GM19455 (cell line): ENCODE measurements at regions not wholly inside any gene's neighbourhood (a gene's known extent, or its start where the extent isn't known, plus 50 kb on each side); places are given as distances from the start of the nearest gene placed in this dataset.
"Not testable (repeated sequence)": the region's sequence is repeated elsewhere in the genome, so short reads cannot be mapped to it uniquely, and the experiment has no call there.

Experiments used
- ATAC-seq: cut with Tn5 transposase; IDR thresholded peaks from one replicate; pipeline ENCODE4 v1.9.1; 2021; ENCODE audit not compliant: unreplicated experiment

DNA sequence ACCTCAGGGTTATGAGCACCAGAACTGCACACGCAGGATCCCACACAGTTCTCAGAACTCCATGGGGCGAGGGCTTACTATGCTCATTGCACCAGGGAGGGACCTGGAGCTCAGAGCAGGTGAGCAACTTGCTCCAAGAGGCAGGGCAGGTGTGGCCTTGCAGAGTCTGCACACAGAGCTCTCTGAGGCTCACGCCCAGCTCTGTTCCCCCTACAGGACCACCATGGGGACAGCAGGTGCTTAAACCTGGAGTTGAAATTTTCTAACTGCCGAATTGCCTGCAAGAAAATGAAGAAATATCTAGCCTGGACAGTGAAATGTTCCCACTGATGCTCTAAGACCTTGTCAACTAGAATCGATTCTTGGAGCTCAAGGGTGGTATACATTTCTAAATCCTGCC is 49.9 kb upstream of the MSMB start:
- ATAC-seq, result not testable (repeated sequence)

DNA sequence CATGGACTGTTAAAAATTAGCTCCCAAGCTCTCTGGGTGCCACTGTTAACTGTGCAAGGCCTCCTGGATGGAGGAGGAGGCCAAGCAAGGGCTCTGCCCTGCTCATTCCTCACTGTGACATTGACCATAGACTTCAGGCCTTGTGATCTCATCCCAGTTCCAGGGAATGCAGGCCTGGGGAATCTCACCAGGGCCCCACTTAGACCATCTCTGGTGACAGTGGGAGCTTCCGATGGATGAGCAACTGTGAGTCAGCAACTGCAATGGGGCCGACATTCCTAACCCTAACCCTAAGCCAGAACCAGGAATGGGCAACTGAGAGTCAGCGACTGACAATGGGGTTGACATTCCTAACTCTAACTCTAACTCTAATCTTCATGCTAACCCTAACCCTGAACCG is 50.4 kb upstream of the MSMB start:
- no peak for ATAC-seq

DNA sequence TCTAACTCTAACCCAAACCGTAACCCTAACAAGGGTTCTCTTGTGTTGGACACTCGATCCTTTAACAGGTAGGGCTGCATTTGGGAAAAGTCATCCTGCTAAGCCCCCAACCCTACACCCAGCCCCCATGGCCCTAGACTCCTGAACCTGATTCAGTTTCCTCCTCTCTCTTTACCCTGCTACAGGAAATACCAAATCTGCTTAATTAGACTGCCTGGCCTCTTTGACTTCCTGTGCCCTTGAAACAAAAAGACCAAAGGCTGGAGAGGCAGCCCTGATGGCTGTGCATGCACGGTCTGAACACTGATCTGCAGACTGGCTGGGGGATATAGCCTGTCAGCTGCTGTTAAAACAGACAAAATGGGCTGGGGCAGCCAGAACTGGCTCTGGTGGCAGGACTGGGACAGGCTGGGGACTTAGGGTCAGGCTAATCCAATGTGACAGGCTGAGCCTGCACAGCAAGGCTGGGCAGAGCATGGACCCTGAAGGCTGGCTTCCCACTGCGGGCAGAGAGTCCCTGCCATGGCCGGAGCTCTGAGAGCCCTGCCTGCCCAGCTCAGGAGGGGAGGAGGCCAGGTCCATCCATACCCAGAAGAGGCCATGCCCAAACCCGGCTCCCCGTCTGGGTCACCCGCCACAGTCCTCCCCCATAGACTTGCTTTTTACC is 51.0 kb upstream of the MSMB start:
- ATAC-seq, result no peak

DNA sequence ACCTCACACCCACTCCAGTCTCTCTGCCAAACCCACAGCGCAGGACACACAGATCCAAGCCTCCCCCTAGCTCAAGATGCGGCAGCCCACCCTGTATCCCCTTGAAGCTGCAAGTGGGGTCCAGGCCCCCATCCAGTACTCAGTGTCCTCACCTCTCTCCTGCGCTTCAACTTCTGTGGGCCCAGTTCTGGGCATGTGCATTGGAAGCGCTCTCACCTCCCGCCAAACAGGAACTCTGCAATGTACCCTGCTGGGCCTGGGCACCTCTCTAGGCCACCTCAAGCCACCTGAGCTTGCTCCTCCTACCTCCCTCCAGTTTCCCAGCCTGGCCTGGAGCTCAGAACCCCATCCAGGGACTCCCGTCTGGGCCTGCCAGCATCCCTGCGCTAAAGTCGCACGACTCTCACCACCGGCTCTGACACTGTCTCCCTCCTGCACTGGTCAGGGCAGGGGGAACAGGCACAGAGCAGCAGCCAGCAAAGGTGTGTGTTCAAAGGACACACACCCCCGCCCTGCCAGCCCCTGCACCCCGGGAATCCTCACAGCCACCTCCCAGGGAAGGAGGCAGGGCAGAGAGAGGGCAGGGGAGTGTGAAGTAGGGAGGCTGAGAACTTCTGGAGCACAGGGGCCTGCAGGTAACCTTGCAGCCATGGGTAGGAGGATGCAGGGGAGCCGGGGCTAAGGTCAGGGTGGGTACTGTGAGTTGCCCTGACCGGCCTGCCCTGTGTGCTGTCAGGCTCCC is 51.7 kb upstream of the MSMB start:
- no peak for ATAC-seq

DNA sequence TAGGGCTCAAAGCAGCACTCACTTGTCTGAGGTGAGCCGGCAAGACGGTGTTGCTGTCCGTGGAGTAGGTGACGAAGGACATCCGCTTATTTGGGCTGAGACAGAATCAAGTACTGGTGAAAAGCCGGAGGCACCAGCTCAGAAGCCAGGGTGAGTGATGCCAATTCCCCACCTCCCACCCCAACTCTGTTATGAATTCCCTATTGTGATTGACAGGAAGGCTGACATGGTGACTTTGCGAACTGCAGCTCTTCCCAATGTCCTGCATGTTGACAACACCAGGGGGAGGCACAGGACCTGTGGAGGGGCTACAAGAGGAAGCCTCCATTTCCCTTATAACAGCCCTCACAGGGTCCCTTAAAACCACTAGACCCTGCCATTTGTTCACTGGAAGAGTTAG is 52.3 kb upstream of the MSMB start:
- ATAC-seq, result no peak

DNA sequence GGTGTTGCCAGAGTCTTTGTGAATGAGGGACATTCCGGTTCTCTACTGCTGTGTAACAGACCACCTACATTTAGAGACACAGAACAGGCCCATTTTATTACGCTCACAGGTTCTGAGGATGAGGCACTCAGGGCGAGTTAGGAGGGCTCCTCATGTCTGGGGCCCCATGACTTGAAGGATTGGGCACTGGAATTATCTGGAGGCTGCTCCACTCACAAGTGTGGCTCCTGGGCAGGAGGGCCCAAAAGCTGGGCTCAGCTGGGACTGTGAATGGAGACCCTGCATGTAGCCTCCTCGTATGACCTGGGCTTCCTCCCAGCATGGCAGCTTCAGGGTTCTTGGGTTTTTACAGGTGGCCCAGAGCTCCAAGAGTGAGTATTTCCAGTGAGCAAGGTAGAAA is 52.9 kb upstream of the MSMB start:
- ATAC-seq, result not testable (repeated sequence)

DNA sequence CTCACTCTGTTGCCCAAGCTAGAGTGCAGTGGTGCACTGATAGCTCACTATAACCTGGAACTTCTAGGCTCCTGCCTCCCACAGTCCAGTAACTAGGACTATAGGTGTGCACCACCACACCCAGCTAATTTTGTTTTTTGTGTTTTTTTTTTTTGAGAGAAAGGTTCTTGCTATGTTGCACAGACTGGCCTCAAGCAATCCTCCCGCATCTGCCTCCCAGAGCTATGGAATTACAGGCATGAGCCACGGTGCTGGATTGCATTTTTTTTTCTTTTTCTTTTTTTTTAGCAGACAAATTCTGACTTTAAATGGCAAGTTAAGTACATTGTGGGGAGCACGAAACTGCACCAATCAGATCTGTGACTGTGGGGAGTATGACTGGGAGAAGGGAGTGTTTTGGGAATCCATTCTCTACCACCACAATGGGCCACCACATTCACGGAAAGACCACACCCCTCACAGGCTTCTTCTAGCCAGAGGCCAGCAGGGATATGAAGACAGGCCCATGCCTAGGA is 58.1 kb upstream of the MSMB start:
- ATAC-seq, result no peak

DNA sequence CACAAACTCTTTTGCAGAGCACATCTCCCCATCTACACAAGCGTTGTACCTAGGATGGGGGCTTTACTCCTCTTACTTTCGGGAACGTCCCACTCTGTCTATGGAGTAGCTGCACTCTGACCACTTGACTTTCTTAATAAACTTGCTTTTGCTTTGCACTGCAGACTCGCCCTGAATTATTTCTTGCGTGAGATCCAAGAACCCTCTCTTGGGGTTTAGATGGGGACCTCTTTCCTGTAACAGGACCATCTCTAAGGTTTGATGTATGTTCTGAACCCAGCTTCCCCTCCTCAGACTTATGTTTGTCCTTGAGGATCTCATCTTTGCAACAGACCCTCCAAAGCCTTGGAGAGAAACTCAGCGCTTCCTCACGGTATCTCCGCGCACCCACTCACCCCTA is 59.3 kb upstream of the MSMB start:
- ATAC-seq, result not testable (repeated sequence)

DNA sequence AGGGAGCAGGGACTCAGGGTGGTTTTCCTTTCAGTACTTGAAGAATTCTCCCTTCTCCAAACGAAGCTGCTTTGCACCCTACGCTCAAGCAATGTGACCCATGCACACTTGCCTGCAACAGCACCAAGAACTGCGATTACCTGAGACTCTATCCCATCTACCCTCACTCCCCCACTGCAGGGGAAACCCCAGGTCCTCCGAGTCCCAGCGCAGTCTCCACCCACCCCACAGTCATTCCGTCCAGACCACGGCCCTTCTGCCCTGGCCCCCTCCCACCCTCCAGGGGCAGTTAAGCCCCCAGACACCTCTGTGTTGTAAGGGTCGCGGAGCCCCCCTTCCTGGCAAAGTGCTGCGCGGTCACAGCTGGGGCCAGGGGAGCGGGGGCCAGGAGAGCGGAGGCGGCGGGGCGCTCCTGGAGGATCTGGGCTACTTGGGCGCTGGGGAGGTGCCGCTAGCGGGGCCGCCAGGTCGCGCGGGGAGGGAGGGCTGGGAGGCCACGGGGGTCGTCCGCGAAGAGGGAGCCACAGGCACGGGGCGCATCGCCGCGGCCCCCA is 59.9 kb upstream of the MSMB start:
- ATAC-seq, result peak; percentile 24

DNA sequence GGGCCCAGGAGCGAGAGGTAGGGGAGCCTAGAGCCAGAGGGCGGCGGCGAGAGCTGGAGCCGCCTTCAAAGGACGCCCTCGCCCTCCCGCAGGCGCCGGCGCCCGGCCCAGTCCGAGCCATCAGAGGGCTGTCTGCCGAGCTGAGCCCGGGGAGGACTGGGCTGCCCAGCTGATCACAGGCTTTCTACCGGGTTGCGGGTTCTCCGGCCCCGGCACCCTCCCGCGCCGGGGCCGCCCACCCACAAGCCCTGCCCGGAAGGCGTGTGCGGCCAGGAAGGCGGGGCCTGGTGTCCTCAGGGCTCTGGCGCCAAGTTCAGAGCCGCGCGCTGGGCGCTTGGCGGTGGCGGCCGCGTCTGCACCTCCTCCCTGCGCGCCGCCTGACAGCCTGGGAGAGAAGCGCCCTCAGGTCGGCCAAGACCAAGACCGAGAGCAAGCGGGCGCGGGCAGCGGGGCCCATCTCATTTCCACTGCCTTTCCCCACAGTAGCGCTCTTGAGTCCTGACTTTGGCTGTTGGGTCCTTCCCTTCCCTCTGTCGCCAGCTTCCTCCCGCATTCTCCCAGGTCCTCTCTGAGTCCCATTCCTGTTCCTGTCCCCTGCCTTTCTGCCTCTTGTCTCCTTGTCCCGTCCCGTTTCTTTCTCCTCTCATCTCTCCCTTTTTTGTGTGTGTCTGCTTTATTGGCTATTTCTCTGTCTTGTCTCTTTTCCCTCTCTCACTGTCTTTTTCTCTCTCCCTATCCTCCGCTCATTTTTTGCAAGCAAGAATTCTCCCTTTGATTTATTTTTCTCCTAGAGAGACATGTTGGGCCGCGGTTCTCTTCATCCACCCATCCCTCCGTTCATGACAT is 60.6 kb upstream of the MSMB start:
- peak; percentile 91 for ATAC-seq

DNA sequence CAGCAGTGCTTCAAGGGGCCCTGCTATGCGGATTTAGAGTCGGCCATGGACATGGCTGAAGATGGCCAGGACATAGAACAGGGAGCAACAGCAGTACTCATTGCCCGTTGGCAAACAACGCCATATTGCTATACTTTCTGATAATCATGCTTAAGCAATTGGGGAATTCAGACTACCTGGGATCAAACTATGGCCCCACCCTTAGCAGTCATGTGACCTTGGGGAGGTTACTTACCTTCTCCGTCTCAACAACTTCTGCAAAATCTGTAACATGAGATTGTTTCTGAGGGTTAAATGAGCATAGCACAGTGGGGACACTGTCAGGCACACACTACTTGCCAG is 62.1 kb upstream of the MSMB start:
- not testable (repeated sequence) for ATAC-seq

DNA sequence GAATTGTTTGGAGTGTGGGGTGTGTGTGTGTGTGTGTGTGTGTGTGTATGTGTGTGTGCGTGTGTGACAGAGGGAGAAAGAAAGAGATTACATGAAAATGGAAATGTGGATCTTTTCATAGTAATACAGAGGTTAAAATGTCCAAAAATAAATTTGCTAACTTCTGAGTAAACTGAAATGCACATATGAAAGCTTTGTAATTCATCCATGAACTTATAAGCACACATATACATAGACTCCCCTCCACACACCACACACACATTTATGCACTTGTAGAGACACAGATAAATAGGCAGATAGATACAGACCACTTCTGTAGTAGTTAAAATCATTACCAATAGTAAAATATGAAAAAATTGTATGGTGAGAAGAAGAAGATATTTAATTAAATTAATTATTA is 108.2 kb upstream of the MSMB start:
- ATAC-seq, result not testable (repeated sequence)

DNA sequence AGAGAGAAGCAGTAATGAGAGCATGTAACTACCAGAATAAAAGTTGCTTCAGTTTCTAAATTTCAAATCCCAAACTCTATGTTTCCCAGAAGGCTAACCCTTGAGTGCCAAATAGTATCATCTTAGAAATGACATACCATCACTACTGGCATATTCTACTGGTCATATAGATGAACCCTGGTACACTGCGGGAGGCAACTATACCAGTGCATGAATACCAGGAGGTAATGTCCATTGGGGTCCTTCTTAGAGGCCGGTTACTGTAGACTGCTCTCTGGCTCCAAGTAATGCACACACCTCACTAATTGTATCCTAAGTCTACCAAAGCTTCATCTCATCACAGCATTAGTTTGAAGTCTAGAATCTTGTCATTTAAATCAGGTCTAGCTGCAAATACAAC is 108.6 kb upstream of the MSMB start:
- not testable (repeated sequence) for ATAC-seq

DNA sequence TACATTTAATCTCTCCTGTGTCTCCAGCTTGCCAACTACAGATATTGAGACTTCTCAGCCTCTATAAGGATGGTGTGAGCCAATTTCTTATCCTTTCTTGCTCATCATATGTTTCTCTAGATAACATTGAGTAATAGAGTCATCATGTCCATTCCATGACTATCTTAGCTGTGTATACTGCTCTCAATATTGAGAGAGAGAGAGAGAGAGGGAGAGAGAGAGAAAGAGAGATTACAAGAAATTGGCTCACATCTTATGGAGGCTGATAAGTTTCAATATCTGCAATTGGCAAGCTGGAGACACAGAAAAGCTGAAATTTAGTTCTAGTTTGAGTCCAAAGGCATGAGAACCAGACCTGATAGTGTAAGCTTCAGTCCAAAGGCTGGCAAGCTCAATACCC is 110.8 kb upstream of the MSMB start:
- not testable (repeated sequence) for ATAC-seq

DNA sequence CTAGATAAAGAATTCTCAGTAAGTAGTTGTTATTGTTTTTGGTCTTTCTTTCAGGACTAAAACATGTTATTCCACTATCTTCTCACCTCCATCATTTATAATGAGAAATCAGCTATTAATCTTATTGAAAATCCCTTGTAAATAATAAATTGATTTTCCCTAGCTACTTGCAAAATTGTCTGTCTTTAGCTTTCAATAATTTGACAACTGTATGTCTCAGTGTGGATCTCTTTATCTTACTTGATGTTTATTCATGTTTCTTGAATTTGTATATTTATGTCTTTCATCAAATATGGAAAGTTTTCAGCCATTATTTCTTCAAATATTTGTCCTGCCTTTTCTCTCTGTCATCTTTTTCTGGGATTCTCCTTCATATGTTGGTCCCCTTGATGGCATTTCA is 117.1 kb upstream of the ANTXRL start:
- ATAC-seq, result no peak

DNA sequence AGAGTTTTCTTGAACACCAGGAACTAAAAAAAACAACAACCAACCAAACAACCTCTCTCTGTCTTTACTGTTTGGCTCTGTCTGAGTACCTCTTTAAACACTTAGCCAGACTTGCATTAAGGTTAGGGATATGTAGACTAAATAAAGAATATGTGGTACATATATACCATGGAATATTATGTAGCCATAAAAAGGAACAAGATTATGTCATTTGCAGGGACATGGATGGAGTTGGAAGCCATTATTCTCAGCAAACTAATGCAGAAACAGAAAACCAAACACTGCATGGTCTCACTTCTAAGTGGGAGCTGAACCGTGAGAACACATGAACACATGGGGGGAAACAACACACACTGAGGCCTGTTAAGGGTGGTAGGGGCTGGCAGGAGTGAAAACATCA is 116.0 kb upstream of the ANTXRL start:
- ATAC-seq, result no peak

DNA sequence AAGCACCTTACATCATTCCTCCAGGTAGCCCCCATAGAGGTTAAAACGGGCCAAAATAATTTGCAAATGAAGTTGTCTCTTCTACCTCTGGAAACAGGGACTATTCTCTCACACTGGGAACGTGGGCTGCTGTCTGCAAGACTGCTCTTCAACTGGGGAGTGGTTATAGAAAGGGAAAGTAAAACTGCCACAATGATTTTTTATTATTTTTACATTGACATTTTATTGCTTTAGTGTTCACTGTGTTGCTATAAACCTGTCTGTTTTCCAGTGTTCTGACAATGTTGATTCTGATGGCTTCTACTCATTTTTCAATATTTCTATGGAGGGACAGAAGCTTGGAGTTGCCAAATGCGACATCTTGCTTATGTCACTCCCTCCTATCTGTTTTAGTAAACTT is 115.1 kb upstream of the ANTXRL start:
- ATAC-seq, result no peak

DNA sequence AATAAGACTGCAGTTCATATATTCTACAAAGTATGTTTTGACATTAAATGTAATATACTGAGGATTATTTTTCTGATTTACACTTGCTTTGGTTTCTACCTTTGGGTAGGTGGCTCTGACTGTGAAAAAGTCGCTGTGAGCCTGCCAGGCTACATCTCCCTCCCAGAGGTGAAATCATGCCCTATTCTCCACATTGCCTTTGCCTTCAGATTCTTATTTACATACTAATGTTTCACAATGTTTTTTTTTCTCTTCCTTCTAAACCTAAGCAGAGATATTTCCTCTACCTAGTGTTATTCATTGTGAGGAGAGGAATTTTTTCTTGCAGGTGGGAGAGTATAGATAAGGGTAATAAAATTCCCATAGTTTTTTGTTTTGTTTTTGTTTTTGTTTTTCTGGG is 111.5 kb upstream of the ANTXRL start:
- no peak for ATAC-seq

DNA sequence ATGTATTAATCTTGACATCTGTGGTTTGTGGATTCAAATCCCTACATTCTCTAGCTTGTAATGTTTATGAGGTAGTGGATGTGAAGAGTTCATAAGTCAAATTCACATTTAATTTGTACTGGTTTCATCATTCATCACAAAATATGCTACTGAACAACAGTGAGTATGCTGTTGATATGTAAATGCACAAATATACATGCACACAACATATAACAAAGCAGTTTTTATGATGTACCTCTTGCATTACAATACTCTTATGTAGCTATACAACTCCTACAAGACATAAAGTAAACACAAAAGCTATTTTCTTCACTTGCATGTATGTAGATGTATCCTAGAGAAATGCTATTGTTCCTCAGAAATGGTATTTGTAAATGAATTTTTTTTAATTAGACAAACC is 111.0 kb upstream of the ANTXRL start:
- no peak for ATAC-seq

DNA sequence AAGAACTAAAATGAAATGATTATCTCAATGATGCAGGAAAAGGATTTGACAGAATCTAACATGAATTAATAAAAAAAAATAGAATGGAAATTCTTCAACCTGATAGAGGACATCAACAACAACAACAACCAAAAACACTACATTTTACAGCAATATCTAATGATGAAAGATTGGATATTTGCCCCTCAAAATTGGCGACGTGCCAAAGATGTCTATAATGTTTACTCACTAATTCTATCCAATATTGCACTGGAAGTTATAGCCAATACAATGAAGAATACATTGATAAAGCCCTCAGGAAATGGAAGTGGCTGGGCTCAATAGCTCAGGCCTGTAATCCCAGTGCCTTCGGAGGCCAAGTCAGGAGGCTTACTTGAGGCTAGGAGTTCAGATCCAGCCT is 99.4 kb upstream of the ANTXRL start:
- ATAC-seq, result not testable (repeated sequence)

DNA sequence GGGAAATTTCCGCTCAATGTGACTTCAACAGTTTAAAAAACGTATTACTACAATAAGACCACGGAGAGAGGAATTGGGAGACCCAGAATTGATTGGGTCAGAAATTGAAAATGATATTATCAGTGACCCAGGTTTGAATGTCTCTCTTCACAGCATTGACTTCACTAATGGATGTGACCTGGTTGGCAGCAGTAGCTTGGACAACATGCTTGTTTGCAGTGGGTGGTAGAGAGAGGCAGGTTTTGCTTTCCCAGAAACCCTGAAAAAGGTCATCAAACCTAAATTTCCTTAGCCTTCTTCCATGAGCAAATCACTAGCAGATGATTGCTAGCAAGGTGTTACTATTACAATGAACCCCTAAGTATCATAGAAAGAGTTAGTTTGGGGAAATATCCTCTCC is 89.7 kb upstream of the ANTXRL start:
- ATAC-seq, result no peak
